HepG2 (cell line): ENCODE measurements at regions not wholly inside any gene's neighbourhood (a gene's known extent, or its start where the extent isn't known, plus 50 kb on each side); places are given as distances from the start of the nearest gene placed in this dataset.

Source experiments
- CTCF ChIP-seq: sonication (generic); formaldehyde crosslinking; IDR thresholded peaks from 2 replicates; pipeline ENCODE4 v1.5.0; 2020; ENCODE audit warnings: mild to moderate bottlenecking, missing genetic modification reagents, moderate library complexity
- HINFP ChIP-seq: sonication (generic); formaldehyde crosslinking; IDR thresholded peaks from 2 replicates; pipeline ENCODE4 v1.4.0; 2020; ENCODE audit warnings: low read depth, mild to moderate bottlenecking, missing genetic modification reagents
- JUND ChIP-seq: sonication (generic); formaldehyde crosslinking; IDR thresholded peaks from 2 replicates; pipeline ENCODE4 v1.8.0; 2022; ENCODE audit warnings: mild to moderate bottlenecking, missing genetic modification reagents
- ZNF143 ChIP-seq: sonication (generic); formaldehyde crosslinking; IDR thresholded peaks from 2 replicates; pipeline ENCODE4 v1.4.0; 2020; ENCODE audit warnings: missing genetic modification reagents
- ZNF224 ChIP-seq: sonication (generic); formaldehyde crosslinking; IDR thresholded peaks from 2 replicates; pipeline ENCODE4 v1.5.0; 2020; ENCODE audit warnings: mild to moderate bottlenecking, missing genetic modification reagents
- ZZZ3 ChIP-seq: sonication (generic); formaldehyde crosslinking; IDR thresholded peaks from 2 replicates; pipeline ENCODE4 v1.4.0; 2020; ENCODE audit warnings: missing genetic modification reagents, mild to moderate bottlenecking, borderline replicate concordance

- TF ChIP-seq CTCF (CRISPR knock-in tag): no peak
- no peak for TF ChIP-seq HINFP
- TF ChIP-seq JUND (CRISPR knock-in tag): no peak
- TF ChIP-seq ZNF143 (CRISPR knock-in tag): no peak
- no peak for TF ChIP-seq ZNF224 (CRISPR knock-in tag)
- no peak for TF ChIP-seq ZZZ3 (CRISPR knock-in tag)
Measured at GRCh38 chr6:141402489-141402888, 730.2 kb upstream of the GJE1 start.
